ENCODE measurements at regions not wholly inside any gene's neighbourhood (a gene's known extent, or its start where the extent isn't known, plus 50 kb on each side); places are given as distances from the start of the nearest gene placed in this dataset.

- no peak for TF ChIP-seq MAX (IDR thresholded peaks at IDR 0.05)
- TF ChIP-seq REST (IDR thresholded peaks at IDR 0.05), result no peak
- TF ChIP-seq JUND (IDR thresholded peaks at IDR 0.05), result no peak
- no peak for TF ChIP-seq YY1 (IDR thresholded peaks at IDR 0.05)
- no peak for TF ChIP-seq CTCF (IDR thresholded peaks at IDR 0.05; ENCODE audit: low read depth, low read length, missing input control)
- TF ChIP-seq ATF3 (IDR thresholded peaks at IDR 0.05), result no peak
- no peak for TF ChIP-seq ZBTB33 (IDR thresholded peaks at IDR 0.05)
- TF ChIP-seq GABPA (IDR thresholded peaks at IDR 0.05 in 1 of 2, conservative IDR thresholded peaks at IDR 0.05 in 1 of 2), result no peak
- TF ChIP-seq TAF1 (conservative IDR thresholded peaks at IDR 0.05), result no peak
- no peak for TF ChIP-seq RAD21 (IDR thresholded peaks at IDR 0.05)
- TF ChIP-seq HNF4G (IDR thresholded peaks at IDR 0.05), result no peak
- TF ChIP-seq FOXA2 (IDR thresholded peaks at IDR 0.05), result no peak
- TF ChIP-seq EGR1 (IDR thresholded peaks at IDR 0.05; ENCODE audit: low read depth in 2 of 2), result no peak
- no peak for TF ChIP-seq RXRA (IDR thresholded peaks at IDR 0.05)
- TF ChIP-seq SP1 (IDR thresholded peaks at IDR 0.05), result no peak
- no peak for TF ChIP-seq FOXA1 (IDR thresholded peaks at IDR 0.05)
- TF ChIP-seq HNF4A (conservative IDR thresholded peaks at IDR 0.05), result no peak
- no peak for TF ChIP-seq NR2F2 (IDR thresholded peaks at IDR 0.05)
These were observed 62.0 kb upstream of the NSMCE3 start for GRCh38 chr15:29331669-29332068.

More at GRCh38 chr15:29331669-29332068, 62.0 kb upstream of the NSMCE3 start:
- Histone ChIP-seq H3K9me3 (ENCODE audit: control insufficient read depth in 4 of 4, low read length in 3 of 4) (peaks cover 0 to under 1% (median 0%) of the 10 kb centered on the region in 4 donors), H3K4me1 (ENCODE audit: control insufficient read depth in 4 of 4, insufficient read depth in 4 of 4, low read length in 3 of 4) (no peaks in the 10 kb centered on the region), H3K4me3 (ENCODE audit: low read depth in 1 of 3, low read length in 3 of 3) (no peak overlapping the region), H3K36me3 (ENCODE audit: control insufficient read depth in 4 of 4, insufficient read depth in 3 of 4, low read depth in 1 of 4, low read length in 3 of 4) (no peaks in the 10 kb centered on the region), H3K27ac (ENCODE audit: low read depth in 1 of 2, low read length in 2 of 2) (no peak overlapping the region), H3K27me3 (ENCODE audit: control insufficient read depth in 4 of 4, insufficient read depth in 4 of 4, low read length in 3 of 4) (no peaks in the 10 kb centered on the region), H3K9ac (ENCODE audit: low read depth in 1 of 2, low read length in 2 of 2) (no peak overlapping the region)
- no peak for DNase-seq (ENCODE audit: low spot score)
- WGBS, result 67% methylated on average over 6 of the region's 6 CpGs

Data from liver (tissue), 8 donors.